Adipocyte (in vitro differentiated cells): ENCODE measurements at regions not wholly inside any gene's neighbourhood (a gene's known extent, or its start where the extent isn't known, plus 50 kb on each side); places are given as distances from the start of the nearest gene placed in this dataset.

Source experiments
- DNase-seq: peaks from one replicate; pipeline ENCODE4 v3.0.0-alpha.2; 2015; ENCODE audit warnings: low read depth
- H3K27me3 ChIP-seq: replicated peaks from 2 replicates; pipeline ENCODE4 v1.7.0; 2013; ENCODE audit warnings: mild to moderate bottlenecking, low read length, moderate library complexity; ENCODE audit not compliant: control insufficient read depth, insufficient read depth
- H3K36me3 ChIP-seq: 2 replicates; pipeline ENCODE4 v1.7.0; 2013; ENCODE audit warnings: low read length, mild to moderate bottlenecking, moderate library complexity; ENCODE audit not compliant: control insufficient read depth, insufficient read depth, severe bottlenecking
- H3K4me1 ChIP-seq: 2 replicates; pipeline ENCODE4 v1.7.0; 2013; ENCODE audit warnings: mild to moderate bottlenecking, low read length, moderate library complexity; ENCODE audit not compliant: control insufficient read depth, insufficient read depth
- H3K4me3 ChIP-seq: 2 replicates; pipeline ENCODE4 v1.7.0; 2013; ENCODE audit warnings: mild to moderate bottlenecking, low read length, moderate library complexity
- H3K9ac ChIP-seq: 2 replicates; pipeline ENCODE4 v1.7.0; 2013; ENCODE audit warnings: mild to moderate bottlenecking, low read length, moderate library complexity
- H3K9me3 ChIP-seq: 2 replicates; pipeline ENCODE4 v1.7.0; 2013; ENCODE audit warnings: mild to moderate bottlenecking, low read length, moderate library complexity; ENCODE audit not compliant: control insufficient read depth

DNA sequence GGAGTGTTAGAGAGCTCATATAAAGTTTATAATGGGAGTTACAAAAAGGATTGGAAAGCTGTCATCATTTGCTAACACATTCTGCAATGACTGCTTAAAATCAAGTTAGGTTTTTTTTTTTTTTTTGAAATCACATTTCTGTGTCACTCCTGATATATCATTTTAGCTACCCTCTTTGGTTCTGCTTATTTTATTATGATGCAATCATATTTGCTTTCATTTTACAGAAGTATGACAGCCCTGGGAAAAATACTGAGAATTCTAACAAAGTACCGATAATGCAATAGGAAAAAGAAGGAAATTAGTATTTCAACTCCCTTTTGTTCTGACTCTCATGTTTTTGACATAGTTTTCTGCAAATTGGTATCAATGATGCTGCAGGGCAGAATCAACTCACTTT is 71.6 kb upstream of the MDGA2 start:
- H3K27me3 ChIP-seq = no peaks in the 10 kb centered on the region
- no peak overlapping the region for H3K4me3 ChIP-seq
- DNase-seq = no peak
- H3K36me3 ChIP-seq = no peaks in the 10 kb centered on the region
- no peaks in the 10 kb centered on the region for H3K9me3 ChIP-seq
- H3K9ac ChIP-seq = no peak overlapping the region
- H3K4me1 ChIP-seq = no peaks in the 10 kb centered on the region

GRCh38 chr14:47744155-47744554 is 68.8 kb upstream of the MDGA2 start:
- no peaks in the 10 kb centered on the region for H3K36me3 ChIP-seq
- H3K27me3 ChIP-seq = no peaks in the 10 kb centered on the region
- no peak for DNase-seq
- no peaks in the 10 kb centered on the region for H3K4me1 ChIP-seq
- no peaks in the 10 kb centered on the region for H3K9me3 ChIP-seq
- no peak overlapping the region for H3K9ac ChIP-seq
- no peak overlapping the region for H3K4me3 ChIP-seq

- Histone ChIP-seq H3K27me3 (no peaks in the 10 kb centered on the region), H3K4me3 (no peak overlapping the region), H3K9ac (no peak overlapping the region), H3K4me1 (no peaks in the 10 kb centered on the region), H3K36me3 (no peaks in the 10 kb centered on the region), H3K9me3 (no peaks in the 10 kb centered on the region)
- DNase-seq = no peak
Observed at GRCh38 chr14:47739541-47739940, 64.1 kb upstream of the MDGA2 start.

GRCh38 chr14:47730296-47730695 is 54.9 kb upstream of the MDGA2 start:
- no peaks in the 10 kb centered on the region for H3K9me3 ChIP-seq
- no peaks in the 10 kb centered on the region for H3K36me3 ChIP-seq
- no peak overlapping the region for H3K9ac ChIP-seq
- no peaks in the 10 kb centered on the region for H3K27me3 ChIP-seq
- H3K4me3 ChIP-seq = no peak overlapping the region
- no peak for DNase-seq
- H3K4me1 ChIP-seq = no peaks in the 10 kb centered on the region
